Vagina (tissue), 2 donors: ENCODE measurements at regions not wholly inside any gene's neighbourhood (a gene's known extent, or its start where the extent isn't known, plus 50 kb on each side); places are given as distances from the start of the nearest gene placed in this dataset.

Experiments used
- POLR2A ChIP-seq, 2 donors: fragments of 450-650 bp; IDR thresholded peaks; one replicate each; pipeline ENCODE4 v1.6.1; 2017; ENCODE audit warnings: antibody characterized with exemption in 2 of 2, mild to moderate bottlenecking in 2 of 2, moderate library complexity in 2 of 2
- POLR2AphosphoS5 ChIP-seq, 2 donors: sonication (generic); formaldehyde crosslinking; IDR thresholded peaks; one replicate each; pipeline ENCODE4 v1.9.0; 2017; ENCODE audit warnings: antibody characterized with exemption in 2 of 2, mild to moderate bottlenecking in 2 of 2, low read depth in 1 of 2; ENCODE audit not compliant: insufficient read depth in 1 of 2
- TF ChIP-seq, protein P1 (sequence below), 3 experiments: fragments of 450-650 bp in 2 of 3; fragments of 200-600 bp in 1 of 3; sonication (generic) in 1 of 3; IDR thresholded peaks; one replicate each; pipeline ENCODE4 v1.5.1; 2017 to 2019; ENCODE audit warnings: antibody characterized with exemption in 3 of 3, mild to moderate bottlenecking in 2 of 3, moderate library complexity in 2 of 3

DNA sequence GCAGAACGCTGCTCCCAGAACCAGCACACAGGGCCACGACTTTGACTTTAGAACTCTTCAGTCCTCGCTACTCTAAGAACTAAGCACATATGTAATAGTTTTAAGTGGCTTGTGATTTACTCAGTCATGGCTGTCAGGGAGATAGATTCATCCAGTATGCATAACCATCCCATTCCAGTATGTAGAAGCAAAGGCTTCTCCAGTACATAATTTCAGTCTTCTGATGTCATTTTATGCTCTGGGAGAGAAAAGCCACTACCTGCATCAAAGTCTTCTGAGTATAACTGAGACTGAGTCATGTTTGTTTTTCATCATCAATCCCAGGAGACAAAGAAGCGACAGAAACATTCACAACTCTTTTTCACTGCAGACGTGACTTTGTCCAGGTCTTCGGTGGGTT is 885.7 kb downstream of the PLA2G4A start:
- TF ChIP-seq POLR2A (IDR thresholded peaks at IDR 0.05): no peak
- TF ChIP-seq, protein P1, sequence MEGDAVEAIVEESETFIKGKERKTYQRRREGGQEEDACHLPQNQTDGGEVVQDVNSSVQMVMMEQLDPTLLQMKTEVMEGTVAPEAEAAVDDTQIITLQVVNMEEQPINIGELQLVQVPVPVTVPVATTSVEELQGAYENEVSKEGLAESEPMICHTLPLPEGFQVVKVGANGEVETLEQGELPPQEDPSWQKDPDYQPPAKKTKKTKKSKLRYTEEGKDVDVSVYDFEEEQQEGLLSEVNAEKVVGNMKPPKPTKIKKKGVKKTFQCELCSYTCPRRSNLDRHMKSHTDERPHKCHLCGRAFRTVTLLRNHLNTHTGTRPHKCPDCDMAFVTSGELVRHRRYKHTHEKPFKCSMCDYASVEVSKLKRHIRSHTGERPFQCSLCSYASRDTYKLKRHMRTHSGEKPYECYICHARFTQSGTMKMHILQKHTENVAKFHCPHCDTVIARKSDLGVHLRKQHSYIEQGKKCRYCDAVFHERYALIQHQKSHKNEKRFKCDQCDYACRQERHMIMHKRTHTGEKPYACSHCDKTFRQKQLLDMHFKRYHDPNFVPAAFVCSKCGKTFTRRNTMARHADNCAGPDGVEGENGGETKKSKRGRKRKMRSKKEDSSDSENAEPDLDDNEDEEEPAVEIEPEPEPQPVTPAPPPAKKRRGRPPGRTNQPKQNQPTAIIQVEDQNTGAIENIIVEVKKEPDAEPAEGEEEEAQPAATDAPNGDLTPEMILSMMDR (IDR thresholded peaks at IDR 0.05): no peak
- TF ChIP-seq POLR2AphosphoS5 (IDR thresholded peaks at IDR 0.05; ENCODE audit: insufficient read depth in 1 of 2, low read depth in 1 of 2): no peak
